GM23248 (cell line): ENCODE measurements at regions not wholly inside any gene's neighbourhood (a gene's known extent, or its start where the extent isn't known, plus 50 kb on each side); places are given as distances from the start of the nearest gene placed in this dataset.

Experiments
- EZH2 ChIP-seq: fragments of 200-600 bp; sonication (generic); IDR thresholded peaks from 2 replicates; pipeline ENCODE4 v1.6.1; 2018; ENCODE audit warnings: antibody characterized with exemption, mild to moderate bottlenecking; ENCODE audit not compliant: insufficient read depth, poor library complexity, severe bottlenecking
- EZH2phosphoT487 ChIP-seq: fragments of 200-600 bp; sonication (generic); IDR thresholded peaks from 2 replicates; pipeline ENCODE4 v1.6.1; 2018; ENCODE audit warnings: antibody characterized with exemption, moderate library complexity, mild to moderate bottlenecking, low read depth; ENCODE audit not compliant: insufficient read depth

- no peak for TF ChIP-seq EZH2phosphoT487
- no peak for TF ChIP-seq EZH2
Observed at GRCh38 chr6:168179133-168179532, 100.1 kb upstream of the FRMD1 start.
